ENCODE measurements at regions not wholly inside any gene's neighbourhood (a gene's known extent, or its start where the extent isn't known, plus 50 kb on each side); places are given as distances from the start of the nearest gene placed in this dataset.

GRCh38 chr2:4967206-4967605, 725.0 kb upstream of the SOX11 start:
- Histone ChIP-seq H3K27ac (no peak overlapping the region), H3K4me1 (peaks cover 16% of the 10 kb centered on the region), H3K79me2 (ENCODE audit: low read depth) (no peaks in the 10 kb centered on the region), H3K9ac (no peak overlapping the region), H3K27me3 (no peaks in the 10 kb centered on the region), H4K20me1 (ENCODE audit: low read depth) (no peaks in the 10 kb centered on the region), H3K9me3 (ENCODE audit: low read depth) (no peaks in the 10 kb centered on the region), H2AFZ (replicated peaks) (no peak overlapping the region), H3K4me3 (no peak overlapping the region), H3K36me3 (no peaks in the 10 kb centered on the region), H3F3A (ENCODE audit: low read depth) (no peaks in the 10 kb centered on the region), H3K4me2 (no peak overlapping the region)
- DNase-seq (ENCODE audit: low spot score) = no peak
- H3K9me3 Mint-ChIP-seq = no peaks in the 10 kb centered on the region
- peaks cover 7% of the 10 kb centered on the region for H3K27me3 Mint-ChIP-seq (ENCODE audit: insufficient read depth, low read depth)
- H3K4me1 Mint-ChIP-seq = peaks cover 17% of the 10 kb centered on the region
- TF ChIP-seq EZH2 (IDR thresholded peaks at IDR 0.05) (no peak), CTCF (IDR thresholded peaks at IDR 0.05) (no peak), EZH2phosphoT487 (IDR thresholded peaks at IDR 0.05) (no peak)
- H3K4me3 Mint-ChIP-seq = no peak overlapping the region
- no peaks in the 10 kb centered on the region for H3K36me3 Mint-ChIP-seq
- H3K27ac Mint-ChIP-seq = no peak overlapping the region

GRCh38 chr2:4972472-4972871, 719.7 kb upstream of the SOX11 start:
- Histone ChIP-seq H3K27me3 (no peaks in the 10 kb centered on the region), H3K4me1 (no peaks in the 10 kb centered on the region), H3K27ac (no peak overlapping the region), H2AFZ (replicated peaks) (no peak overlapping the region), H3K9me3 (ENCODE audit: low read depth) (no peaks in the 10 kb centered on the region), H3F3A (ENCODE audit: low read depth) (no peaks in the 10 kb centered on the region), H3K4me2 (no peak overlapping the region), H3K36me3 (no peaks in the 10 kb centered on the region), H4K20me1 (ENCODE audit: low read depth) (no peaks in the 10 kb centered on the region), H3K9ac (no peak overlapping the region), H3K4me3 (no peak overlapping the region), H3K79me2 (ENCODE audit: low read depth) (no peaks in the 10 kb centered on the region)
- peaks cover 7% of the 10 kb centered on the region for H3K9me3 Mint-ChIP-seq
- no peak overlapping the region for H3K27ac Mint-ChIP-seq
- no peaks in the 10 kb centered on the region for H3K36me3 Mint-ChIP-seq
- H3K4me1 Mint-ChIP-seq = no peaks in the 10 kb centered on the region
- TF ChIP-seq EZH2 (IDR thresholded peaks at IDR 0.05) = no peak
- TF ChIP-seq EZH2phosphoT487 (IDR thresholded peaks at IDR 0.05) = no peak
- no peak for TF ChIP-seq CTCF (IDR thresholded peaks at IDR 0.05)
- H3K27me3 Mint-ChIP-seq (ENCODE audit: insufficient read depth, low read depth) = peaks cover 8% of the 10 kb centered on the region
- DNase-seq (ENCODE audit: low spot score) = no peak
- no peak overlapping the region for H3K4me3 Mint-ChIP-seq

GRCh38 chr2:4973354-4973753, 718.8 kb upstream of the SOX11 start:
- TF ChIP-seq EZH2phosphoT487 (IDR thresholded peaks at IDR 0.05) (no peak), EZH2 (IDR thresholded peaks at IDR 0.05) (no peak), CTCF (IDR thresholded peaks at IDR 0.05) (no peak)
- no peak for DNase-seq (ENCODE audit: low spot score)
- Histone ChIP-seq H3K9me3 (ENCODE audit: low read depth) (no peaks in the 10 kb centered on the region), H3K4me3 (no peak overlapping the region), H3F3A (ENCODE audit: low read depth) (no peaks in the 10 kb centered on the region), H3K36me3 (no peaks in the 10 kb centered on the region), H3K9ac (no peak overlapping the region), H3K79me2 (ENCODE audit: low read depth) (no peaks in the 10 kb centered on the region), H3K27ac (no peak overlapping the region), H3K27me3 (no peaks in the 10 kb centered on the region), H3K4me1 (peaks cover 2% of the 10 kb centered on the region), H3K4me2 (no peak overlapping the region), H2AFZ (replicated peaks) (no peak overlapping the region), H4K20me1 (ENCODE audit: low read depth) (no peaks in the 10 kb centered on the region)
- no peaks in the 10 kb centered on the region for H3K36me3 Mint-ChIP-seq
- H3K27me3 Mint-ChIP-seq (ENCODE audit: insufficient read depth, low read depth) = peaks cover 8% of the 10 kb centered on the region
- peaks cover 1% of the 10 kb centered on the region for H3K4me1 Mint-ChIP-seq
- no peak overlapping the region for H3K4me3 Mint-ChIP-seq
- H3K9me3 Mint-ChIP-seq = peaks cover 7% of the 10 kb centered on the region
- no peak overlapping the region for H3K27ac Mint-ChIP-seq

Measured in neural progenitor cell (in vitro differentiated cells).